ENCODE measurements at regions not wholly inside any gene's neighbourhood (a gene's known extent, or its start where the extent isn't known, plus 50 kb on each side); places are given as distances from the start of the nearest gene placed in this dataset.
"Not testable (repeated sequence)": the region's sequence is repeated elsewhere in the genome, so short reads cannot be mapped to it uniquely, and the experiment has no call there.

- H3K4me1 ChIP-seq (ENCODE audit: control insufficient read depth, low read length): no peaks in the 10 kb centered on the region
- no peaks in the 10 kb centered on the region for H3K9me3 ChIP-seq (ENCODE audit: control insufficient read depth, insufficient read depth, low read length)
- no peaks in the 10 kb centered on the region for H3K79me2 ChIP-seq (ENCODE audit: control insufficient read depth, low read length)
- no peak overlapping the region for H3K27ac ChIP-seq (ENCODE audit: low read depth, low read length)
- no peak for TF ChIP-seq CTCF (IDR thresholded peaks at IDR 0.05; ENCODE audit: low read depth, low read length, poor library complexity, severe bottlenecking)
- TF ChIP-seq EZH2phosphoT487 (IDR thresholded peaks at IDR 0.05; ENCODE audit: borderline replicate concordance, low read length): no peak
- no peaks in the 10 kb centered on the region for H3K9me2 ChIP-seq (replicated peaks; ENCODE audit: control insufficient read depth, low read length)
- H3K36me3 ChIP-seq (ENCODE audit: control insufficient read depth, low read length): no peaks in the 10 kb centered on the region
- H3K4me2 ChIP-seq (ENCODE audit: low read length): no peak overlapping the region
- H3K4me3 ChIP-seq (ENCODE audit: low read length): no peak overlapping the region
- no peaks in the 10 kb centered on the region for H3F3A ChIP-seq (ENCODE audit: control insufficient read depth, insufficient read depth)
- H4K20me1 ChIP-seq (ENCODE audit: control insufficient read depth, insufficient read depth, low read depth, low read length): no peaks in the 10 kb centered on the region
- no peaks in the 10 kb centered on the region for H3K27me3 ChIP-seq (ENCODE audit: control insufficient read depth, low read length)
These were observed 1080.7 kb upstream of the CELF4 start for GRCh38 chr18:38646296-38646695.

GRCh38 chr18:38644875-38645641 lies 1079.5 kb upstream of the CELF4 start:
- H3K27ac ChIP-seq (ENCODE audit: low read depth, low read length): no peak overlapping the region

GRCh38 chr18:38642711-38643110 lies 1077.1 kb upstream of the CELF4 start:
- Histone ChIP-seq H3K27ac (ENCODE audit: low read depth, low read length) (no peak overlapping the region), H3K9me3 (ENCODE audit: control insufficient read depth, insufficient read depth, low read length) (no peaks in the 10 kb centered on the region), H3K27me3 (ENCODE audit: control insufficient read depth, low read length) (no peaks in the 10 kb centered on the region), H4K20me1 (ENCODE audit: control insufficient read depth, insufficient read depth, low read depth, low read length) (no peaks in the 10 kb centered on the region), H3K4me3 (ENCODE audit: low read length) (no peak overlapping the region), H3F3A (ENCODE audit: control insufficient read depth, insufficient read depth) (no peaks in the 10 kb centered on the region), H3K9me2 (replicated peaks; ENCODE audit: control insufficient read depth, low read length) (no peaks in the 10 kb centered on the region), H3K4me1 (ENCODE audit: control insufficient read depth, low read length) (no peaks in the 10 kb centered on the region), H3K4me2 (ENCODE audit: low read length) (no peak overlapping the region), H3K79me2 (ENCODE audit: control insufficient read depth, low read length) (no peaks in the 10 kb centered on the region), H3K36me3 (ENCODE audit: control insufficient read depth, low read length) (no peaks in the 10 kb centered on the region)
- TF ChIP-seq CTCF (IDR thresholded peaks at IDR 0.05; ENCODE audit: low read depth, low read length, poor library complexity, severe bottlenecking) (no peak), EZH2phosphoT487 (IDR thresholded peaks at IDR 0.05; ENCODE audit: borderline replicate concordance, low read length) (no peak)

More at GRCh38 chr18:38644875-38645641, 1079.5 kb upstream of the CELF4 start:
- Histone ChIP-seq H3F3A (ENCODE audit: control insufficient read depth, insufficient read depth) (no peaks in the 10 kb centered on the region), H3K27me3 (ENCODE audit: control insufficient read depth, low read length) (no peaks in the 10 kb centered on the region), H3K36me3 (ENCODE audit: control insufficient read depth, low read length) (no peaks in the 10 kb centered on the region), H3K4me2 (ENCODE audit: low read length) (no peak overlapping the region), H3K4me3 (ENCODE audit: low read length) (no peak overlapping the region), H4K20me1 (ENCODE audit: control insufficient read depth, insufficient read depth, low read depth, low read length) (no peaks in the 10 kb centered on the region), H3K9me2 (replicated peaks; ENCODE audit: control insufficient read depth, low read length) (no peaks in the 10 kb centered on the region), H3K4me1 (ENCODE audit: control insufficient read depth, low read length) (no peaks in the 10 kb centered on the region), H3K9me3 (ENCODE audit: control insufficient read depth, insufficient read depth, low read length) (no peaks in the 10 kb centered on the region), H3K79me2 (ENCODE audit: control insufficient read depth, low read length) (no peaks in the 10 kb centered on the region)
- no peak for TF ChIP-seq EZH2phosphoT487 (IDR thresholded peaks at IDR 0.05; ENCODE audit: borderline replicate concordance, low read length)
- no peak for TF ChIP-seq CTCF (IDR thresholded peaks at IDR 0.05; ENCODE audit: low read depth, low read length, poor library complexity, severe bottlenecking)

- H3K9me2 ChIP-seq (replicated peaks; ENCODE audit: control insufficient read depth, low read length); H3K4me1 ChIP-seq (ENCODE audit: control insufficient read depth, low read length); H3K27me3 ChIP-seq (ENCODE audit: control insufficient read depth, low read length); H3K4me3 ChIP-seq (ENCODE audit: low read length); H3K36me3 ChIP-seq (ENCODE audit: control insufficient read depth, low read length); H4K20me1 ChIP-seq (ENCODE audit: control insufficient read depth, insufficient read depth, low read depth, low read length); H3K27ac ChIP-seq (ENCODE audit: low read depth, low read length); H3K79me2 ChIP-seq (ENCODE audit: control insufficient read depth, low read length); H3K9me3 ChIP-seq (ENCODE audit: control insufficient read depth, insufficient read depth, low read length); H3K4me2 ChIP-seq (ENCODE audit: low read length); H3F3A ChIP-seq (ENCODE audit: control insufficient read depth, insufficient read depth): not testable (repeated sequence)
These were observed 1074.1 kb upstream of the CELF4 start for GRCh38 chr18:38639700-38640099.

All from DOHH2 (cell line).